ENCODE measurements at regions not wholly inside any gene's neighbourhood (a gene's known extent, or its start where the extent isn't known, plus 50 kb on each side); places are given as distances from the start of the nearest gene placed in this dataset.

- no peak for TF ChIP-seq OSR1 (CRISPR knock-in tag; IDR thresholded peaks at IDR 0.05)
- TF ChIP-seq ZC3H10 (CRISPR knock-in tag; IDR thresholded peaks at IDR 0.05) = no peak
- no peak for TF ChIP-seq CSDC2 (CRISPR knock-in tag; IDR thresholded peaks at IDR 0.05)
- TF ChIP-seq RARB (CRISPR knock-in tag; IDR thresholded peaks at IDR 0.05) = no peak
- TF ChIP-seq BACH2 (CRISPR knock-in tag; IDR thresholded peaks at IDR 0.05; ENCODE audit: borderline replicate concordance) = no peak
- no peak for TF ChIP-seq PPARA (CRISPR knock-in tag; IDR thresholded peaks at IDR 0.05; ENCODE audit: borderline replicate concordance)
- TF ChIP-seq, protein P1, sequence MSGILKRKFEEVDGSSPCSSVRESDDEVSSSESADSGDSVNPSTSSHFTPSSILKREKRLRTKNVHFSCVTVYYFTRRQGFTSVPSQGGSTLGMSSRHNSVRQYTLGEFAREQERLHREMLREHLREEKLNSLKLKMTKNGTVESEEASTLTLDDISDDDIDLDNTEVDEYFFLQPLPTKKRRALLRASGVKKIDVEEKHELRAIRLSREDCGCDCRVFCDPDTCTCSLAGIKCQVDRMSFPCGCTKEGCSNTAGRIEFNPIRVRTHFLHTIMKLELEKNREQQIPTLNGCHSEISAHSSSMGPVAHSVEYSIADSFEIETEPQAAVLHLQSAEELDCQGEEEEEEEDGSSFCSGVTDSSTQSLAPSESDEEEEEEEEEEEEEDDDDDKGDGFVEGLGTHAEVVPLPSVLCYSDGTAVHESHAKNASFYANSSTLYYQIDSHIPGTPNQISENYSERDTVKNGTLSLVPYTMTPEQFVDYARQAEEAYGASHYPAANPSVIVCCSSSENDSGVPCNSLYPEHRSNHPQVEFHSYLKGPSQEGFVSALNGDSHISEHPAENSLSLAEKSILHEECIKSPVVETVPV (CRISPR knock-in tag; IDR thresholded peaks at IDR 0.05) = no peak
- no peak for TF ChIP-seq TOX (CRISPR knock-in tag; IDR thresholded peaks at IDR 0.05; ENCODE audit: borderline replicate concordance)
- no peak for TF ChIP-seq ZNF565 (CRISPR knock-in tag; conservative IDR thresholded peaks at IDR 0.05; ENCODE audit: low read depth)
- TF ChIP-seq CREB5 (CRISPR knock-in tag; IDR thresholded peaks at IDR 0.05; ENCODE audit: low read depth) = no peak
- no peak for TF ChIP-seq ARNTL (CRISPR knock-in tag; IDR thresholded peaks at IDR 0.05; ENCODE audit: borderline replicate concordance, low read depth)
Observed at GRCh38 chr1:38743184-38743583, 116.4 kb downstream of the RRAGC start.

All from SK-N-SH treated with all-trans-retinoic acid at 6 μM for 48 hours (cell line).